ENCODE measurements at regions not wholly inside any gene's neighbourhood (a gene's known extent, or its start where the extent isn't known, plus 50 kb on each side); places are given as distances from the start of the nearest gene placed in this dataset.

DNA sequence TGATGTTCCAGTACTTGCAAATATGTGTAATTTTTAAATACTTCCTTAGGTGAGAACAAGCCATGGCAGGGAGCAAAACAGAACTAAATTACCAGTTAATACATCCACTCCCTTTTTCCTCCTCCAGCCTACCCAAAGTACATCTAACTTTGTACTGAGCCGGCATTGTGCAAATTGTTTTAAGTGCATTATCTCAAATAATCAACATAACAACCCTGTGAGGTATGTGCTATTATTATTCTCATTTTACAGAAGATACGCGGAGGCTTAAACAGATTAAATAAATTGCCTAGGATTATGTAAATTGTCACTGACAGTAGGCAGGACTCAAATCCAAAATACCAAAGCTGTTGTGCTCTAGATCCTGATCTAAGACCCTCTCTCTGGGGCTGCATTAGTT, 55.5 kb upstream of the KLF4 start:
- DNase-seq, result no peak
- ATAC-seq (ENCODE audit: low read depth), result no peak
- Mint-ChIP-seq H3K4me1 (no peaks in the 10 kb centered on the region), H3K27ac (no peak overlapping the region), H3K9me3 (ENCODE audit: insufficient read depth) (no peaks in the 10 kb centered on the region), H3K27me3 (no peaks in the 10 kb centered on the region), H3K4me3 (no peak overlapping the region)
- Histone ChIP-seq H3K4me3 (ENCODE audit: control extremely low read depth in 1 of 5, extremely low read depth in 1 of 5, insufficient read depth in 1 of 5, low read depth in 2 of 5, low read length in 4 of 5) (no peak overlapping the region), H3K4me1 (ENCODE audit: control insufficient read depth in 2 of 2, insufficient read depth in 2 of 2, low read length in 2 of 2) (peaks cover 3 to 5% of the 10 kb centered on the region in 2 donors), H3K27me3 (replicated peaks in 1 of 4; ENCODE audit: control extremely low read depth in 1 of 4, control insufficient read depth in 3 of 4, insufficient read depth in 4 of 4, low read length in 3 of 4) (no peaks in the 10 kb centered on the region), H2AFZ (ENCODE audit: insufficient read depth, low read depth, low read length, poor library complexity, severe bottlenecking) (no peak overlapping the region), H3K36me3 (replicated peaks in 1 of 2; ENCODE audit: control extremely low read depth in 1 of 2, control insufficient read depth in 1 of 2, extremely low read depth in 1 of 2, insufficient read depth in 2 of 2, low read length in 1 of 2) (no peaks in the 10 kb centered on the region), H4K20me1 (ENCODE audit: control insufficient read depth, insufficient read depth, low read length, poor library complexity, severe bottlenecking) (no peaks in the 10 kb centered on the region), H3K9me3 (ENCODE audit: control extremely low read depth in 1 of 3, control insufficient read depth in 2 of 3, insufficient read depth in 1 of 3, low read length in 2 of 3) (no peaks in the 10 kb centered on the region), H3K9ac (ENCODE audit: low read length) (no peak overlapping the region), H3K4me2 (replicated peaks; ENCODE audit: low read depth, low read length, poor library complexity, severe bottlenecking) (no peak overlapping the region), H3K27ac (ENCODE audit: low read length in 2 of 2) (no peak overlapping the region), H3K79me2 (ENCODE audit: control insufficient read depth, insufficient read depth, low read length) (no peaks in the 10 kb centered on the region)
- ChIA-PET POLR2A (no interaction called here), CTCF (no interaction called here)
- WGBS (ENCODE audit: insufficient coverage), result no CpG with 5 or more reads among the region's 3 CpGs
- intact Hi-C loops (cut with micrococcal nuclease), result no loop called here
- no peak for TF ChIP-seq EZH2 (IDR thresholded peaks at IDR 0.05; ENCODE audit: borderline replicate concordance, insufficient read depth, low read depth, low read length, poor library complexity, severe bottlenecking)
- TF ChIP-seq CTCF (IDR thresholded peaks at IDR 0.05), result no peak

GRCh38 chr9:107542411-107543157, 53.0 kb upstream of the KLF4 start:
- H3K4me2 ChIP-seq (replicated peaks; ENCODE audit: low read depth, low read length, poor library complexity, severe bottlenecking), result no peak overlapping the region
- Mint-ChIP-seq H3K27ac (no peak overlapping the region), H3K9me3 (ENCODE audit: insufficient read depth) (no peaks in the 10 kb centered on the region), H3K27me3 (no peaks in the 10 kb centered on the region), H3K4me1 (no peaks in the 10 kb centered on the region), H3K4me3 (no peak overlapping the region)
- TF ChIP-seq EZH2 (IDR thresholded peaks at IDR 0.05; ENCODE audit: borderline replicate concordance, insufficient read depth, low read depth, low read length, poor library complexity, severe bottlenecking), result no peak
- TF ChIP-seq CTCF (IDR thresholded peaks at IDR 0.05), result no peak
- no peaks in the 10 kb centered on the region for H3K36me3 ChIP-seq (replicated peaks in 1 of 2; ENCODE audit: control extremely low read depth in 1 of 2, control insufficient read depth in 1 of 2, extremely low read depth in 1 of 2, insufficient read depth in 2 of 2, low read length in 1 of 2)
- ChIA-PET CTCF (interaction anchor here (0.9 kb wide), 1 partner anchor 1022 kb away, joined by 3 read pairs; no protein-coding TSS in a partner anchor), POLR2A (no interaction called here)
- ATAC-seq (ENCODE audit: low read depth) (no peak), DNase-seq (no peak)
- H3K27me3 ChIP-seq (replicated peaks in 1 of 4; ENCODE audit: control extremely low read depth in 1 of 4, control insufficient read depth in 3 of 4, insufficient read depth in 4 of 4, low read length in 3 of 4), result peaks cover 0 to 3% (median 0%) of the 10 kb centered on the region in 4 experiments
- WGBS (ENCODE audit: insufficient coverage), result no CpG with 5 or more reads among the region's 4 CpGs
- H2AFZ ChIP-seq (ENCODE audit: insufficient read depth, low read depth, low read length, poor library complexity, severe bottlenecking), result no peak overlapping the region
- no peaks in the 10 kb centered on the region for H3K79me2 ChIP-seq (ENCODE audit: control insufficient read depth, insufficient read depth, low read length)
- no peaks in the 10 kb centered on the region for H4K20me1 ChIP-seq (ENCODE audit: control insufficient read depth, insufficient read depth, low read length, poor library complexity, severe bottlenecking)
- intact Hi-C loops (cut with micrococcal nuclease), result no loop called here
- H3K27ac ChIP-seq (ENCODE audit: low read length in 2 of 2), result no peak overlapping the region
- peaks cover 2% of the 10 kb centered on the region in 2 donors for H3K4me1 ChIP-seq (ENCODE audit: control insufficient read depth in 2 of 2, insufficient read depth in 2 of 2, low read length in 2 of 2)
- H3K9me3 ChIP-seq (ENCODE audit: control extremely low read depth in 1 of 3, control insufficient read depth in 2 of 3, insufficient read depth in 1 of 3, low read length in 2 of 3), result no peaks in the 10 kb centered on the region
- no peak overlapping the region for H3K4me3 ChIP-seq (ENCODE audit: control extremely low read depth in 1 of 5, extremely low read depth in 1 of 5, insufficient read depth in 1 of 5, low read depth in 2 of 5, low read length in 4 of 5)
- no peak overlapping the region for H3K9ac ChIP-seq (ENCODE audit: low read length)

Measured in B cell (primary cell).